ENCODE measurements at regions not wholly inside any gene's neighbourhood (a gene's known extent, or its start where the extent isn't known, plus 50 kb on each side); places are given as distances from the start of the nearest gene placed in this dataset.

DNA sequence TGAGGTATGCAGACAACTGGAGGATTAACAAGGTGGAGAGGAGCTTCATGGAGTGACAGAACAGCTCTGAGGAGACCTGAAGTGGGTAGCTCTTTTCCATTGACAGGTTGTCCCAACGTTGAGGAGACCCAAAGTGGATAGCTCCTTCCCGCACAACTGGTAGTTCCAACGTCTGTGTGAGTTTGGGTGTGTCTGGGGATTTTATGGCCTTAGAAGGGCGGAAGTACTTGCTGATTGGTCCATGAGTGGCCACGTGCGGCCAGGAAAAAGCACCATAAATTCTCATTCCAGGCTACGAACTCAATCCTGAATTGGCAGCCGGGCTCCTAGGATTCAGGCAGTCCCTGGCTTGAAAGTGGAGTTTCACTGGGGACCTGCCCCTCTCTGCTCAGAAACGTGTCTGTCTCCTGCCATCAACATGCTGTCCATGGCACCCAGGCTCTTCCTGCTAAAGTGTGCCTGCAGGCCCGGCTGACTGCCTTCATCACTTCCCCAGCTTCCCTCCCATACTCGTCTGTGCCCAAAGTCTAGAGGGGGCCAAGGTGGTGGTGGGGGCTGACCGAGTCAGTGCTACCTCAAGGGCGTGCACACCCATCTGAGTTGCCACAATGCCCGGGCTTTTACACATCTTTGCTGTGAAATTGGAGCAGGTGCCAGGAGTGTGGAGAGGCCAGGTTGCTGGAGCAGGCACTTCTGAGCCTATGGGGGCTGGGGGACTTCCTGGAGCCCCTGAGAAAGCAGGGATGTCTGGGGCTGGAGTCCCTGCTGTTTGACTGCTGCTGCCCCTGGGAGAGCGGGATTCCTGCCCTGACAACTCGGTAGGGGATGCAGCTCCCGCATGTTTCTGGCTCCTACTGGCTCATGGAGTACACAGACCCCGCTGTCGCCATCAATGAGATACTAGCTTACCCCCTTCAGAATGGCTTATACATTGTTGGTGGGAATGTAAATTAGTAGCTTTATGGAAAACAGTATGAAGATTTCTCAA, 2034.6 kb upstream of the ACO1 start:
- Histone ChIP-seq H3K79me2 (ENCODE audit: control insufficient read depth, insufficient read depth, low read length) (no peaks in the 10 kb centered on the region), H3K36me3 (ENCODE audit: control insufficient read depth in 2 of 2, extremely low read depth in 1 of 2, insufficient read depth in 2 of 2, low read length in 2 of 2) (no peaks in the 10 kb centered on the region), H3K4me3 (ENCODE audit: control insufficient read depth in 2 of 3, extremely low read depth in 1 of 3, insufficient read depth in 2 of 3, low read depth in 1 of 3, low read length in 3 of 3) (no peak overlapping the region), H3K9ac (ENCODE audit: control insufficient read depth, extremely low read depth, insufficient read depth, low read length) (no peak overlapping the region), H3K27me3 (ENCODE audit: control insufficient read depth, extremely low read depth, insufficient read depth, low read length) (no peaks in the 10 kb centered on the region), H4K20me1 (ENCODE audit: control insufficient read depth, extremely low read depth, insufficient read depth, low read length) (no peaks in the 10 kb centered on the region), H3K4me1 (ENCODE audit: control insufficient read depth, extremely low read depth, insufficient read depth, low read length) (no peaks in the 10 kb centered on the region), H2AFZ (ENCODE audit: control insufficient read depth, low read length) (no peak overlapping the region), H3K4me2 (ENCODE audit: control insufficient read depth, extremely low read depth, insufficient read depth, low read depth, low read length) (no peak overlapping the region), H3K9me3 (ENCODE audit: control insufficient read depth, low read depth, low read length) (no peaks in the 10 kb centered on the region), H3K27ac (ENCODE audit: control insufficient read depth, insufficient read depth, low read length) (no peak overlapping the region), H3K9me1 (ENCODE audit: control insufficient read depth, extremely low read depth, insufficient read depth, low read length) (no peaks in the 10 kb centered on the region)
- TF ChIP-seq, protein P1, sequence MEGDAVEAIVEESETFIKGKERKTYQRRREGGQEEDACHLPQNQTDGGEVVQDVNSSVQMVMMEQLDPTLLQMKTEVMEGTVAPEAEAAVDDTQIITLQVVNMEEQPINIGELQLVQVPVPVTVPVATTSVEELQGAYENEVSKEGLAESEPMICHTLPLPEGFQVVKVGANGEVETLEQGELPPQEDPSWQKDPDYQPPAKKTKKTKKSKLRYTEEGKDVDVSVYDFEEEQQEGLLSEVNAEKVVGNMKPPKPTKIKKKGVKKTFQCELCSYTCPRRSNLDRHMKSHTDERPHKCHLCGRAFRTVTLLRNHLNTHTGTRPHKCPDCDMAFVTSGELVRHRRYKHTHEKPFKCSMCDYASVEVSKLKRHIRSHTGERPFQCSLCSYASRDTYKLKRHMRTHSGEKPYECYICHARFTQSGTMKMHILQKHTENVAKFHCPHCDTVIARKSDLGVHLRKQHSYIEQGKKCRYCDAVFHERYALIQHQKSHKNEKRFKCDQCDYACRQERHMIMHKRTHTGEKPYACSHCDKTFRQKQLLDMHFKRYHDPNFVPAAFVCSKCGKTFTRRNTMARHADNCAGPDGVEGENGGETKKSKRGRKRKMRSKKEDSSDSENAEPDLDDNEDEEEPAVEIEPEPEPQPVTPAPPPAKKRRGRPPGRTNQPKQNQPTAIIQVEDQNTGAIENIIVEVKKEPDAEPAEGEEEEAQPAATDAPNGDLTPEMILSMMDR (optimal IDR thresholded peaks at IDR 0.05 in 1 of 3, IDR thresholded peaks at IDR 0.05 in 1 of 3, conservative IDR thresholded peaks at IDR 0.05 in 1 of 3; ENCODE audit: extremely low read depth in 1 of 3, insufficient read depth in 2 of 3, low read length in 3 of 3), result no peak
- no peak for TF ChIP-seq EZH2 (IDR thresholded peaks at IDR 0.05; ENCODE audit: low read length)
- FAIRE-seq, result no peak
- no peak for DNase-seq (ENCODE audit: low read depth, low spot score)
- dilution Hi-C loops (cut with MboI; ENCODE audit: extremely low pct_ligation_motif_present, low sequenced_read_pairs), result no loop called here

- no peaks in the 10 kb centered on the region for H3K9me3 ChIP-seq (ENCODE audit: control insufficient read depth, low read depth, low read length)
- H3K4me3 ChIP-seq (ENCODE audit: control insufficient read depth in 2 of 3, extremely low read depth in 1 of 3, insufficient read depth in 2 of 3, low read depth in 1 of 3, low read length in 3 of 3), result no peak overlapping the region
- no peaks in the 10 kb centered on the region for H4K20me1 ChIP-seq (ENCODE audit: control insufficient read depth, extremely low read depth, insufficient read depth, low read length)
- dilution Hi-C loops (cut with MboI; ENCODE audit: extremely low pct_ligation_motif_present, low sequenced_read_pairs), result no loop called here
- H3K36me3 ChIP-seq (ENCODE audit: control insufficient read depth in 2 of 2, extremely low read depth in 1 of 2, insufficient read depth in 2 of 2, low read length in 2 of 2), result no peaks in the 10 kb centered on the region
- H3K4me2 ChIP-seq (ENCODE audit: control insufficient read depth, extremely low read depth, insufficient read depth, low read depth, low read length), result no peak overlapping the region
- H3K27me3 ChIP-seq (ENCODE audit: control insufficient read depth, extremely low read depth, insufficient read depth, low read length), result no peaks in the 10 kb centered on the region
- no peak for FAIRE-seq
- H3K9ac ChIP-seq (ENCODE audit: control insufficient read depth, extremely low read depth, insufficient read depth, low read length), result no peak overlapping the region
- H2AFZ ChIP-seq (ENCODE audit: control insufficient read depth, low read length), result no peak overlapping the region
- no peak for TF ChIP-seq EZH2 (IDR thresholded peaks at IDR 0.05; ENCODE audit: low read length)
- TF ChIP-seq, protein P1 (optimal IDR thresholded peaks at IDR 0.05 in 1 of 3, IDR thresholded peaks at IDR 0.05 in 1 of 3, conservative IDR thresholded peaks at IDR 0.05 in 1 of 3; ENCODE audit: extremely low read depth in 1 of 3, insufficient read depth in 2 of 3, low read length in 3 of 3), result no peak
- H3K9me1 ChIP-seq (ENCODE audit: control insufficient read depth, extremely low read depth, insufficient read depth, low read length), result no peaks in the 10 kb centered on the region
- no peak overlapping the region for H3K27ac ChIP-seq (ENCODE audit: control insufficient read depth, insufficient read depth, low read length)
- no peaks in the 10 kb centered on the region for H3K4me1 ChIP-seq (ENCODE audit: control insufficient read depth, extremely low read depth, insufficient read depth, low read length)
- no peak for DNase-seq (ENCODE audit: low read depth, low spot score)
- no peaks in the 10 kb centered on the region for H3K79me2 ChIP-seq (ENCODE audit: control insufficient read depth, insufficient read depth, low read length)
Measured at GRCh38 chr9:30356221-30356620, 2028.2 kb upstream of the ACO1 start.

Measured in keratinocyte (primary cell).